ENCODE measurements at regions not wholly inside any gene's neighbourhood (a gene's known extent, or its start where the extent isn't known, plus 50 kb on each side); places are given as distances from the start of the nearest gene placed in this dataset.

- no peak for TF ChIP-seq BHLHE40 (IDR thresholded peaks at IDR 0.05; ENCODE audit: low read length)
- no peak for TF ChIP-seq POLR2A (conservative IDR thresholded peaks at IDR 0.05)
- no peak for TF ChIP-seq KAT7 (CRISPR knock-in tag; IDR thresholded peaks at IDR 0.05; ENCODE audit: borderline replicate concordance)
- TF ChIP-seq CTCF (IDR thresholded peaks at IDR 0.05 in 2 of 3, conservative IDR thresholded peaks at IDR 0.05 in 1 of 3; ENCODE audit: insufficient read depth in 2 of 3, low read depth in 1 of 3, low read length in 3 of 3): no peak
- TF ChIP-seq MBD2 (IDR thresholded peaks at IDR 0.05; ENCODE audit: borderline replicate concordance, low read depth): no peak
- no peak for TF ChIP-seq ZBTB1 (CRISPR knock-in tag; IDR thresholded peaks at IDR 0.05; ENCODE audit: borderline replicate concordance, low read depth)
- no peak for TF ChIP-seq NRF1 (conservative IDR thresholded peaks at IDR 0.05 in 1 of 2, IDR thresholded peaks at IDR 0.05 in 1 of 2)
Measured at GRCh38 chr15:35885870-35886269, 339.9 kb upstream of the DPH6 start.
